ENCODE measurements at regions not wholly inside any gene's neighbourhood (a gene's known extent, or its start where the extent isn't known, plus 50 kb on each side); places are given as distances from the start of the nearest gene placed in this dataset.
"Not testable (repeated sequence)": the region's sequence is repeated elsewhere in the genome, so short reads cannot be mapped to it uniquely, and the experiment has no call there.

DNA sequence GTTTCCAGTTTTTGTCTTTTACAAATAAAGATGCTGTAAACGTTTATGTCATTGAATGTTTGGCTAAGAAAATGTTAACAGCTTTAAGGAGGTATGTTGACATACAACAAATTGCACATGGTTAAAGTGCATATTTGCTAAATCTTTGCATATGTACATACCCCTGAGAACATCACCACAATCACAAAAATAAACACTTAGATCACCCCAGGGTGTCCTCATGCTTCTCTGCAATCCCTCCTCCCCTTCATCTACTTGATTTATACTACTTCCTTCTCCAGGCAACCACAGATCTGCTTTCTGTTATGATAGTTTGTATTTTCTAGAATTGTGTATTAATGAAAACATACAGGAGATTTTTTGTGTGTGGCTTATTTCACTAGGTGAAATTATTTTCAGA lies 209.5 kb downstream of the GLRX3 start:
- DNase-seq (ENCODE audit: low read depth): no peak

GRCh38 chr10:130350996-130351395 lies 214.8 kb downstream of the GLRX3 start:
- no peak for DNase-seq (ENCODE audit: low read depth)

DNA sequence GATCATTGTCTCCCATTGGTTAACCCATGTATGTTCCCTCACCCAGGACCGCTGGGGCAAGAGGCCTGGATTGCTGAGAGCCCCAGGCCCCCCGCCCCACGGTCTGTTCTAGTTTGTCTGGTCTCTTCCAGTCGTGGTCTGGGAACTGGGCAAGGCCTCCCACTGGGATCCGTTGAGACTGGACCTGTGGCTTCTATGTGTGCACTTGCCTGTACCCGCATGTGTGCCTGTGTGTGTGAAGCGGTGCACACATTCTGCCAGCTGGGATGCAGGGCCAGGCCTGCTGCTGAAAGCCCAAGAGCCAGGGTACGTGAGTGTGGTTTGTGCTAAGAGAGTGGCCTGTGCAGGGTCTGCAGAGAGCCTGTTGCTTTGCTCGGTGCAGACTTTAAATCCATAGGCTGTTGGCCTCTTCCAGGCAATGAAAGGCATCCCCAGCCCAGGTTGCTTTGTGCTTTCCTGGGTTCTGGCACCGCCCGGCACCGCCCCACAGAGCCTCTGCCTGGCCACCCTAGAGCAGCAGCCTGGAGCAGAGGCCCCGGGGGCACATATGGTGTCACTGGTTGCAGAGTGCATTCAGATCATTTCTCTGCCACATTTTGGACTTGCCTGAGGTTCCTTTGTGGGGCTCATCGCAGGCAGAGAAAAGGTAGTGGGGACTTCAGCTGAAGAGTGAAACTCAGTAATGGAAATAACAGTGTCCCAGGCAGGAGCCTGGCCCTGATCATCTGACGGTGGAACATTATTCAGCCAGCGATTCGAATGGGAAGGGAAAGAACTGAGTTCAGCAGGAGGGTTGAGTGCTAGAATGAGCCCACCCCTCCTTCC lies 215.5 kb downstream of the GLRX3 start:
- no peak for DNase-seq (ENCODE audit: low read depth)

DNA sequence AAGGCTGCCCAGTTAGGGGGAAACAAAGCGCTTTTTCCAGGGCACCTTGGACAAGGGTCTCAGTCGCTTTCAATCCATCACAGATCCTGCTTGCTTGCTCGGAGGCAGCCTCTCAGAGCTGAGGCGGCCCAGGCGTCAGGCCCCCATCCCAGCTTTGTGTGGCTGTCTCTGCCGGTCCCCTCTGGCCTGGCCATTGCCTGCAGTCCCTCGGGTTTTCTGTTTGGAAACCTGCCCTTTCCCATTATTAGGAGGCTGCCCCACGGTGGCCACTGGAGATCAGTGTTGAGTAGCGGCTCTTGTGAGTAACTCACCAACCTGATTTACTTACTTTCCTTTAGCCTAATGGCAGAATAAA lies 216.1 kb downstream of the GLRX3 start:
- DNase-seq (ENCODE audit: low read depth): no peak

DNA sequence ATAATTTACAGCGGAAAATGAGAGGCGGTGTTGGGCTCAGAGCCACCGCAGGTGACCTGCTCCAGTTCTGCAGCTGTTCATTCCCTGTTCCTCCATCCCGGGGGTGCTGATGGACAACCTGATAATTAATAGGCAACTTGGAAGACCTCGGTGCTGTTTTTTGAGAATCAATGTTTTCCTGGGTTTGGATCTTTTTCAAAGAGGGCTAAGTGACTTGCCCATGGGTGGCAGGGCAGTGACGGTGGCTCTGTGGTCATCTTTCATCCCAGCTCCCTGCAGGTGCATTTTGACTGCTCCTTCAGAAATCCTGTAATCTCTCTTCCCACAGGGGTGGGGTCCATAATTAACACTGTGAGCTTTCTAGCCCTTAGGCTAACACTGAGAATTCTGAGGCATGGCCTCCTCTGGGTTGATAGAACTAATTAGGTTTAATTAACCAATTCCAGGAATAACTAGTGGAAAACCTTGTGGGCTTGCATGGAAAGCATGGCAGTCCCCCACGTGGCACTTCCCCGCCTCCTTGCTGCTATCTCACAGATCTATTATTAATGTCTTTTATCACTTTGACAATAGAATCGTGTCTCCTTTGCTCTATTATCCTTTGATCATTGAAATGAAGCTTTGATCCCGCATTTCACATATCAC lies 217.9 kb downstream of the GLRX3 start:
- DNase-seq (ENCODE audit: low read depth): no peak

GRCh38 chr10:130354573-130354954 lies 218.4 kb downstream of the GLRX3 start:
- DNase-seq (ENCODE audit: low read depth): no peak

GRCh38 chr10:130354976-130355795 lies 219.0 kb downstream of the GLRX3 start:
- no peak for DNase-seq (ENCODE audit: low read depth)

- DNase-seq (ENCODE audit: low read depth): not testable (repeated sequence)
Measured at GRCh38 chr10:130356429-130356828, 220.2 kb downstream of the GLRX3 start.

GRCh38 chr10:130357226-130357625 lies 221.0 kb downstream of the GLRX3 start:
- no peak for DNase-seq (ENCODE audit: low read depth)

GRCh38 chr10:130357951-130358350 lies 221.8 kb downstream of the GLRX3 start:
- DNase-seq (ENCODE audit: low read depth): no peak

DNA sequence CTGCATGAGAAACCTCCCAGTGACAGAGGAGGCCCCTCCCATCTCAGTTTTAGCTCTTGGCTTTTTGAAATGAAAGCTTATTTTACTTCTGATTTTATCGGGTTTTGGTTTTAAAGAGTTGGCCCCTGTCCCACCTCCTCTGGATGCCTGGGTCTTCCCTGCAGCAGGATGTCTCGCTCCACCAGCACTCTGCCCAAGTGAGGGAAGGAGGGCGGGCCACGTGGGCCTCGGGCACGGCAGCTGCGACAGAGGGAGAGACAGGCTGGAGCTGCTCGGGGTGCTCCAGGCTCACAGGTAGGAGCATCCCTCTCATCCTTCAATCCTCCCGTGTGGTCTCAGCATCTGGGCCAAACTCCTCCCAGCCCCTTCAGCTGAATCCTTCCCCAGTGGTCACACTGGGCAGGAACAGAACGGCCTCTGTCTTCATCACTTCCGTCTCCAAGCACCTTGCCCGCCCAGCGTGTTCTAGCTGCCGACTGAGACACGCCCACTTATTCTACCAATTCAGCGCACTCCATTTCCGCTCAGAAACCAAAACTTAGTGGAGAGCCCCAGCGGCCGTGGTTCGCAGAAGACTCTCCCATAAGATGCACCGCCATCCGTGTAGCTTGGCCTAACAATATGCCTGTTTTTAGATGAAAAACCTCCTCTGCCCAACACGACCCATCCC lies 222.9 kb downstream of the GLRX3 start:
- no peak for DNase-seq (ENCODE audit: low read depth)

DNA sequence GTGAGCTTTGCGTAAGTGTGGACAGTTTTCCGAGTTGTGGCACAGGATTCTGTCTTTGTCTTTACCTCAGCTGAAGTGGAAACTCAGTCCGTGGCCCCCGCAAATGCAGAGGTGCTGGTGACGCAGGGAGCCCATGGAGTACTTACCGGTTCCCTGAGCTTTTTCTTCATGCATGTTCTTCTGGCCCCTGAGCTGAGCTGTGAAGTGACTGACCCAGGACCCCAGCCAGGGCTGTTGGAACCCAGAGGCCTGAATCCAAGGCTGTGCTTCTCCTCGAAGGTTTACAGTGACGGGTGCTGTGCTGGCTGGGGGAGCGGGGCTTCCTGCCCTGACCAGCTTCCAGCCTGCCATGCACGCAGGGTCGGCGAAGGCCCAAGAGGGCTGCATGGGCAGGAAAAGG lies 223.5 kb downstream of the GLRX3 start:
- no peak for DNase-seq (ENCODE audit: low read depth)

DNA sequence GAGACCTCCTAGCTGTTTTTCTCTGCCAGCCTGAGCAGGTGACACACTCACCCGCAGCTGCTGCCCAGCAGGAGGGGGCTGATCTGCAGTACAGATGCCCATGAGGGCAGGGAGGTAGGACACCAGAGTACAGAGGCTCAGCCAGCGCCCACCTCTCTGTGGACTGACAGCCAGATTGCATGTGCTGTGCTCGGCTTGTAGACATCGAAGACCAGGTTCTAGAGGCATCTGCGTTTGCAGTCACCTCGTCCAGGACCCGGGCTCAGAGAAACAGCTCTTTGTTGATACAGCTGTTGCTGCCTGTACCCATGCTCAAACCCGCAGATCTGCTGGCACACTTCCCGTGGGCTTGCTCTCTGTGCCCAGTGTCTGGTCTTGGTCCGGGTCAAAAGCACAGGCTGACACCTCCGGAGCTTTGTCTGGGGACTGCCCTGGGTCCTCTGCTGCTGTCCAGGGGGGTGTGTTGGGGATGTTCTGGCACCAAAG lies 224.7 kb downstream of the GLRX3 start:
- DNase-seq (ENCODE audit: low read depth): peak; percentile 32

GRCh38 chr10:130361351-130362105 lies 225.3 kb downstream of the GLRX3 start:
- DNase-seq (ENCODE audit: low read depth): no peak

GRCh38 chr10:130362308-130362761 lies 226.1 kb downstream of the GLRX3 start:
- no peak for DNase-seq (ENCODE audit: low read depth)

- DNase-seq (ENCODE audit: low read depth): no peak
Measured at GRCh38 chr10:130363051-130363450, 226.9 kb downstream of the GLRX3 start.

GRCh38 chr10:130363899-130364445 lies 227.8 kb downstream of the GLRX3 start:
- DNase-seq (ENCODE audit: low read depth): no peak

DNA sequence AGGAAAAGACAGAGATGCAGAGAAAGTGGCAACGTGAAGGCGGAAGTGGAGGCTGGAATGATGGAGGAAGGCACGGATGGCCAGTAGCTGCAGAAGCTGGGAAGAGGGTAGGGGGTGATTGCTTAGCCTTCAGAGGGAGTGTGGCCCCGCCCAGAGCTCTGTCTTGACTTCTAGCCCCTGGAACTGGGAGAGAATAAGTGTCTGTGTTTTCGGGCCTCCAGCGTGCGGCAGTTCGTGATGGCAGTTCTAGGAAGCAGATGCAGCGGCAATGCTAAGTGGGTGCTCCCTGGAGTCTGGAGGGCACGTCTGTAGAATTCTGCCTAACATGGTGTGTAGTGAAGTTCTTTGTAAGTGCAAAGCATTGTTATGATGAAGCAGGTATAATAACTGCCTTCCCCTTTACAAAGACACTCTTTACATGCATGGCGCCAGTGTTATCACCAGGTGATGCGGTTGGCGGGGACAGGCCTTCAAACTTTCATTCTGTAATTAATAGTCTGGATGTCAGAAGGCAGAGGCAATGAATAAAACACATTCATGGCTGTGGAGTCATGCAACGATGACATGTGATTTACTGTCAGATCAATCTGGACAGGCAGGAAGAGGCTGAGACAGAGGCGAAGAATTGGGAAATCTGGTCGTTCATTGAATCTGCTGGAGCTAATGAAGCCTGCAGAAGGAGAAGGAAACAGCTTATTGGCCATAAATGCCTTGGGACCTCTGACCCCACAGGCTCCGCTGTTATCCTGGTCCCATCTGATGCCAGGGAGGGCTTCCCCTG lies 228.6 kb downstream of the GLRX3 start:
- no peak for DNase-seq (ENCODE audit: low read depth)

- no peak for DNase-seq (ENCODE audit: low read depth)
Measured at GRCh38 chr10:130368761-130369560, 232.8 kb downstream of the GLRX3 start.

All from myocyte (in vitro differentiated cells).